Lung (tissue), 11 donors: ENCODE measurements at regions not wholly inside any gene's neighbourhood (a gene's known extent, or its start where the extent isn't known, plus 50 kb on each side); places are given as distances from the start of the nearest gene placed in this dataset.

ENCODE experiments used
- ATAC-seq: fragments of 200-7000 bp; cut with Tn5 transposase; one replicate; pipeline ENCODE4 v1.9.1; 2020; ENCODE audit warnings: moderate number of reproducible peaks; ENCODE audit not compliant: insufficient read depth, low FRiP score
- DNase-seq, 3 donors: peaks; one replicate each; pipeline ENCODE4 v3.0.0-alpha.2; 2013 to 2017
- H3K27ac ChIP-seq, 2 donors: one replicate each; pipeline ENCODE4 v1.5.1; 2013; ENCODE audit warnings: mild to moderate bottlenecking in 2 of 2, moderate library complexity in 2 of 2, control low read depth in 1 of 2, inconsistent platforms in 1 of 2, low read depth in 1 of 2, low read length in 1 of 2
- H3K27me3 ChIP-seq, 3 donors: one replicate each; pipeline ENCODE4 v1.5.1; 2013; ENCODE audit warnings: low read length in 2 of 3; ENCODE audit not compliant: control insufficient read depth in 3 of 3, insufficient read depth in 3 of 3
- H3K36me3 ChIP-seq, 4 donors: one replicate each; pipeline ENCODE4 v1.5.1; 2013; ENCODE audit warnings: low read length in 4 of 4, mild to moderate bottlenecking in 1 of 4, moderate library complexity in 1 of 4; ENCODE audit not compliant: control insufficient read depth in 4 of 4, insufficient read depth in 4 of 4
- H3K4me1 ChIP-seq, 5 donors: one replicate each; pipeline ENCODE4 v1.5.1; 2013; ENCODE audit warnings: low read length in 5 of 5, mild to moderate bottlenecking in 2 of 5, moderate library complexity in 1 of 5; ENCODE audit not compliant: control insufficient read depth in 5 of 5, insufficient read depth in 5 of 5
- H3K4me3 ChIP-seq: one replicate; pipeline ENCODE4 v1.5.1; 2013; ENCODE audit warnings: mild to moderate bottlenecking, control low read depth, moderate library complexity
- H3K9ac ChIP-seq, 2 donors: one replicate each; pipeline ENCODE4 v1.5.1; 2013; ENCODE audit warnings: low read length in 2 of 2, control low read depth in 1 of 2; ENCODE audit not compliant: insufficient read depth in 1 of 2
- H3K9me3 ChIP-seq, 4 donors: one replicate each; pipeline ENCODE4 v1.5.1; 2013; ENCODE audit warnings: low read length in 3 of 4, mild to moderate bottlenecking in 1 of 4, moderate library complexity in 1 of 4; ENCODE audit not compliant: control insufficient read depth in 4 of 4, insufficient read depth in 3 of 4
- WGBS, 2 donors: extraction: QIAGEN DNeasy Blood & Tissue Kit; methylation state at CpG; one replicate each; pipeline ENCODE4 v1.1.7; 2013; 5-methylcytosine and 5-hydroxymethylcytosine counted together
- TF ChIP-seq, protein P1 (sequence below): IDR thresholded peaks from 2 replicates; pipeline ENCODE4 v1.5.1; 2012; ENCODE audit warnings: mild to moderate bottlenecking; ENCODE audit errors: control extremely low read depth, extremely low read depth
- donor health status: control.
- donor health status: control.
- donor health status: Bipolar disorder and iron deficiency.
- donor health status: healthy.
- donor health status: DM: yes; HTN: yes; CAD: no.

DNA sequence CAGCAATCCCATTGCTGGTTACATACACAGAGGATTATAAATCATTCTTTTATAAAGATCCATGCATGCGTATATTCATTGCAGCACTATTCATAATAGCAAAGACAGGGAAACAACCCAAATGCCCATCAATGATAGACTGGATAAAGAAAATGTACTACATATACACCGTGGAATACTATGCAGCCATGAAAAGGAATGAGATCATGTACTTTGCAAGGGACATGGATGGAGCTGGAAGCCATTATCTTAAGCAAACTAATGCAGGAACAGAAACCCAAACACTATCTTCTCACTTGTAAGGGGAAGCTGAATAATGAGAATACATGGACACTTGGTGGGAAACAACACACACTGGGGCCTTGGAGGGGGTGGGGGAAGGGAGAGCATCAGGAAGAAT is 529.7 kb downstream of the TBC1D32 start:
- no peak overlapping the region for H3K27ac ChIP-seq
- TF ChIP-seq, protein P1, sequence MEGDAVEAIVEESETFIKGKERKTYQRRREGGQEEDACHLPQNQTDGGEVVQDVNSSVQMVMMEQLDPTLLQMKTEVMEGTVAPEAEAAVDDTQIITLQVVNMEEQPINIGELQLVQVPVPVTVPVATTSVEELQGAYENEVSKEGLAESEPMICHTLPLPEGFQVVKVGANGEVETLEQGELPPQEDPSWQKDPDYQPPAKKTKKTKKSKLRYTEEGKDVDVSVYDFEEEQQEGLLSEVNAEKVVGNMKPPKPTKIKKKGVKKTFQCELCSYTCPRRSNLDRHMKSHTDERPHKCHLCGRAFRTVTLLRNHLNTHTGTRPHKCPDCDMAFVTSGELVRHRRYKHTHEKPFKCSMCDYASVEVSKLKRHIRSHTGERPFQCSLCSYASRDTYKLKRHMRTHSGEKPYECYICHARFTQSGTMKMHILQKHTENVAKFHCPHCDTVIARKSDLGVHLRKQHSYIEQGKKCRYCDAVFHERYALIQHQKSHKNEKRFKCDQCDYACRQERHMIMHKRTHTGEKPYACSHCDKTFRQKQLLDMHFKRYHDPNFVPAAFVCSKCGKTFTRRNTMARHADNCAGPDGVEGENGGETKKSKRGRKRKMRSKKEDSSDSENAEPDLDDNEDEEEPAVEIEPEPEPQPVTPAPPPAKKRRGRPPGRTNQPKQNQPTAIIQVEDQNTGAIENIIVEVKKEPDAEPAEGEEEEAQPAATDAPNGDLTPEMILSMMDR = no peak
- no peak for DNase-seq
- 90 to 92% methylated on average over 2 of the region's 2 CpGs for WGBS, 2 donors
- H3K36me3 ChIP-seq = no peaks in the 10 kb centered on the region
- no peaks in the 10 kb centered on the region for H3K27me3 ChIP-seq
- no peaks in the 10 kb centered on the region for H3K4me1 ChIP-seq
- H3K9ac ChIP-seq = no peak overlapping the region
- no peak overlapping the region for H3K4me3 ChIP-seq
- peaks cover 0 to 5% (median 1%) of the 10 kb centered on the region in 4 donors for H3K9me3 ChIP-seq
- ATAC-seq = no peak

DNA sequence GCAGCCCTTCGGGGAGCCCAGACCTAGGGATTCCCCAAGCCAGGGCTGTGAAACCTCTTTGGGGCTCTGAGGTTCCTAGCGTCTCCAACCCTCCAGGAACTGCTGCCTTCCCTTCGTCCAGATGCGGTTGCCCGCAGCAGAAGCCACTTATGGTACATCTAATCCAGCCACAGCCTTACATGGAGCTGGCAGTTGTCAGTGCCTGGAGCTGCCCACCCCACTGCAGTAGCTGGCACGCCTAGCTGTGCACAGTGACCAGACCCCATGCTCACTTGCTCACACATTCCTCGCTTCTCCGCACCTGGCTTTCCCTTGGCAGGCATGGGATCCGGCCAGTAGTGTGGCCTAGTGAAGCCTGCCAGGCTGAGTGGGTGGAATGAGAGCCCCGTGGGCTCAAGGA is 547.6 kb downstream of the TBC1D32 start:
- WGBS, 2 donors = 91 to 92% methylated on average over 10 of the region's 10 CpGs
- Histone ChIP-seq H3K27me3 (no peaks in the 10 kb centered on the region), H3K9ac (no peak overlapping the region), H3K4me1 (no peaks in the 10 kb centered on the region), H3K9me3 (peaks cover 0 to 3% (median 0%) of the 10 kb centered on the region in 4 donors), H3K36me3 (no peaks in the 10 kb centered on the region), H3K27ac (no peak overlapping the region), H3K4me3 (no peak overlapping the region)
- DNase-seq = no peak
- no peak for ATAC-seq
- TF ChIP-seq, protein P1 = no peak

DNA sequence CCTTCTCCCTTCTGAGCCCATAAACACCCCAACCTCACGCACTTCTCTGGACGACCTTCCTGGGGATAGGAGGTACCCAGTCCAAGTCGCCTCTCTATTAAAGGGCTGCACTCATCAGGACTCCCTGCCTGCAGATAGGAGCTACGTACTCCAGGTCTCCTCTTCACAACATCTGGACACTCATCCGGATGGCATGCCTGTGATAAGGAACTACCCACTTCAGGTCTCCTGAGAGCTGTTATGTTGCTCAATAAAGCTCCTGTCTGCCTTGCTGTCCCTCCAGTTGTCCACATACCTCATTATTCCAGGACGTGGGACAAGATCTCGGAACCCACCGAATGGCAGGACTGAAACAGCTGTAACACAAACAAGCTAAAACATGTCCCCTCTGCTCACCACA is 548.0 kb downstream of the TBC1D32 start:
- Histone ChIP-seq H3K4me1 (no peaks in the 10 kb centered on the region), H3K9ac (no peak overlapping the region), H3K9me3 (peaks cover 0 to 3% (median 0%) of the 10 kb centered on the region in 4 donors), H3K27ac (no peak overlapping the region), H3K27me3 (no peaks in the 10 kb centered on the region), H3K36me3 (no peaks in the 10 kb centered on the region), H3K4me3 (no peak overlapping the region)
- TF ChIP-seq, protein P1 = no peak
- ATAC-seq (no peak), DNase-seq (no peak)
- WGBS, 2 donors = 91 to 92% methylated on average over 8 of the region's 8 CpGs

DNA sequence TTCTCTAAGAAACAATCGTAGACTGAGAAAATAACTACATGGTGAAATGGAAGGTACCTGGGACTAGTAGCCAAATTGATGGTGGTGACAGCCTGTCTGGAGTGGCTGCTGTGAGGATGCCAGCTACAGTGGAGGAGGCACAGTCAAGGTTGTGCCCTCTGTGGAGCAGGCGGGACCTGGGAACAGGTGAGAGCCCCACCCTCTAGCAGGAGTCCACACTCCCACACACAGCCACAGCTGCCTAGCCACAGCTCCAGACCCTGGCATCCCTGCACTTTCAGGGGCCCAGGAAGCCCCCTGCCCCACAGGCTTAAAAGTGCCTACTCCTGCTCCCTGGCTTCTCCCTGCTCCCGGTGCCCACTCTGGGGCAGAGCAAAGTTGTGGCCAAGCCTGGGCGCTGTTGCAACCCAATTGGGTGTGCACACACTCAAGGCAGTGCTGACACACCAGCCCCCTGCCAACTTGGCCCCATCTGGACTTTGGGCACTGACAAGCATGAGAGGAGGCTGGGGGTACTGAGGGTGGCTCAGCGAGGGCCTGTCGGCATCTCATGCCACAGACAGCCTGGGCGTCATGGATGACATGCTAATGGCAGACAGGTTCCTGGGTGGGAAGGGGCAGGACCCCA is 548.7 kb downstream of the TBC1D32 start:
- no peak overlapping the region for H3K4me3 ChIP-seq
- DNase-seq (no peak), ATAC-seq (no peak)
- TF ChIP-seq, protein P1 = no peak
- H3K9me3 ChIP-seq = peaks cover 0 to 3% (median 0%) of the 10 kb centered on the region in 4 donors
- H3K27ac ChIP-seq = no peak overlapping the region
- H3K27me3 ChIP-seq = no peaks in the 10 kb centered on the region
- H3K36me3 ChIP-seq = no peaks in the 10 kb centered on the region
- no peaks in the 10 kb centered on the region for H3K4me1 ChIP-seq
- H3K9ac ChIP-seq = no peak overlapping the region
- WGBS, 2 donors = 84 to 90% methylated on average over 7 of the region's 7 CpGs
